GM19463 (cell line): ENCODE measurements at regions not wholly inside any gene's neighbourhood (a gene's known extent, or its start where the extent isn't known, plus 50 kb on each side); places are given as distances from the start of the nearest gene placed in this dataset.

Source experiments
- ATAC-seq: cut with Tn5 transposase; IDR thresholded peaks from one replicate; pipeline ENCODE4 v1.9.1; 2021; ENCODE audit warnings: mild to moderate bottlenecking, moderate library complexity; ENCODE audit not compliant: unreplicated experiment

GRCh38 chr6:120671519-120671918 is 662.8 kb downstream of the TBC1D32 start:
- no peak for ATAC-seq

- no peak for ATAC-seq
Observed at GRCh38 chr6:120652506-120652905, 681.8 kb downstream of the TBC1D32 start.

- ATAC-seq = no peak
Observed at GRCh38 chr6:120648713-120649112, 685.6 kb downstream of the TBC1D32 start.

DNA sequence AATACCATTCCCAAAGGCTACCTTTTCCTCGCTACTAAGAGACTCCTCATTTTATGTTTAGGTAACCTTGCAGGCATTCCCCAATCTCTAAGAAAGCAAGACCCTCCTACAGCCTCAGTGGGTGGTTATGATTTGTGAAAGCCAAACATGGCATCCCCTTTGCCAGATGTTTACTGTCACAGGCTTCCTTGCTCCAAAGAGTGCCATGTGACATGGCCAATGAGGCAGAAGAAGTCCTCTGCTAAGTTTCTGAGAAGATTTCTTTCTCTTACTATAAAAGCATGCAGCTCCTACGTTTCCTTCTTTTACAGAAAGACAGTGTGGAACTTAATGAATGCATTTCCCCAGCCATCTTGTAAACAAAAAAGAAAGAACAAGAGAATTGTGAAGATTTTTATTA is 688.2 kb downstream of the TBC1D32 start:
- no peak for ATAC-seq

GRCh38 chr6:120632975-120633374 is 701.3 kb downstream of the TBC1D32 start:
- ATAC-seq = no peak

DNA sequence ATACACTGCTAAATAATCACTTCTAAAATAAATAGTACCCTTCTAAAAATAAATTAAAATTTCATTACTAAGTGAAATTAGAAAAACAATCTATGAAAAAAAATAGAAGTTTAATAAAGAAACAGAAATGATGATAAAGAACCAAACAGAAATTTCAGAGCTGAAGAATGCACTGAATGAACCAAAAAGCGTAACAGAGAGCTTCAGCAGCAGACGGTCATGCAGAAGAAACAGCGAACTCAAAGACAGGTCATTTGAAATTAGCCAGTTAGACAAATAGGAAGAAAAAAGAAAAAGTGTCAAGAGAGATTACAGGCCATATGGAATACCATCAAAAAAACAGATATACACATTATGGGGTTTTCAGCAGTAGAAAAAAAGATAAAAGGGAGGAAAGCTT is 706.7 kb downstream of the TBC1D32 start:
- ATAC-seq = no peak

- no peak for ATAC-seq
Observed at GRCh38 chr6:120622127-120622631, 712.1 kb downstream of the TBC1D32 start.

- no peak for ATAC-seq
Observed at GRCh38 chr6:120620900-120621299, 713.4 kb downstream of the TBC1D32 start.

- ATAC-seq = no peak
Observed at GRCh38 chr6:120615238-120615637, 719.0 kb downstream of the TBC1D32 start.

DNA sequence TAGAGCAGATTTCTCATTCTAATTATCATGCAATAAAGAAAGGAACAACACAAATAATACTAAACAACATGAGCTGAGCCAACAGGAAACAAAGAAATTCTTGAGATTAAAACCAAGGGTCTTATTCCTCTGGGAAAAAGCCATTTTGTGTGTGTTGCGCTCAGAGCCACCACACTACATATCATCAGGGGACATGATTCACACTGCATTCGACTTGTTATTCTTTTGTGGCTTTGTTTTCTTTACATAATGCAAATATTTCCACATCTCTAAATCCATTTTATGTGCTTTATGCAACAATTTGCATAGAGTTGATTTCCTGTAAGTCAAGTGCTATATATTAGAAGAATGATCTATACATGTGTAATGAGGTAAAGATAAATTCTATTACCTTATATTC is 719.6 kb downstream of the TBC1D32 start:
- no peak for ATAC-seq

- ATAC-seq = no peak
Observed at GRCh38 chr6:120608826-120609225, 725.5 kb downstream of the TBC1D32 start.

- no peak for ATAC-seq
Observed at GRCh38 chr6:120606743-120607142, 727.5 kb downstream of the TBC1D32 start.

DNA sequence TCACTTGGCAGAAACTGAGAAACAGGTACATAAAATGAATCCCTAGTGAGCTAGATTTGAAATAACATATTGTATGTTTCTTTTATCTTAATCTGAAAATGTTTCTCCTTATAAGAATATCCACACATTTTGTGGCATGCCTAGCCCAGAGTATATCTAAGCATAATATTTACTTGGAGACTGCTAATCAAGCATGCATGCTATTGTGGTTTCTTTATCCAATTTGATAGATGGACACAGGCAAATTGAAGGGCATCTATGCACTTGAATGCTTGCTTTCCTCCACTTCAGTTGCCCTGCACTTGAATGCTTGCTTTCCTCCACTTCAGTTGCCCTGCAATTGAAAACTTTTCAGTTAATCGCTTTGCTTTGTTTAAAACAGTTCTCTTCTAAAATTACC is 729.8 kb downstream of the TBC1D32 start:
- no peak for ATAC-seq

DNA sequence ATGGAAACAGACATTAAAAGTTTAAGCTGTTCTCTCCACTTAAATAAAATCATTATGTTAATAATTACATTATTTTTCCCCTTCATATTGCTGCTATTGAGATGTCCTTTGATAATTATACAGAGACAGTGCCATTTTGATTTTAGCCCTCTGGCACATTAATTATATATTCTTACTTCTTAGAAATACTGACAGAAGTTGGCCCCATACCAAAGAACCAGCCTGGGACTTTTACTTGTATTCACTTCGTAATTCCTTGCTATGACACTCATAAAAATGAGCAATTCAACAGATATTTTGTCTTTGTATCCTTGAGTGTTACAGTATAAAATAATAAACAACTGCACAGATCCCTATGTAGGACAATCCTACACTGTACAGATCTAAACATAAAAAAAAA is 743.7 kb downstream of the TBC1D32 start:
- no peak for ATAC-seq

DNA sequence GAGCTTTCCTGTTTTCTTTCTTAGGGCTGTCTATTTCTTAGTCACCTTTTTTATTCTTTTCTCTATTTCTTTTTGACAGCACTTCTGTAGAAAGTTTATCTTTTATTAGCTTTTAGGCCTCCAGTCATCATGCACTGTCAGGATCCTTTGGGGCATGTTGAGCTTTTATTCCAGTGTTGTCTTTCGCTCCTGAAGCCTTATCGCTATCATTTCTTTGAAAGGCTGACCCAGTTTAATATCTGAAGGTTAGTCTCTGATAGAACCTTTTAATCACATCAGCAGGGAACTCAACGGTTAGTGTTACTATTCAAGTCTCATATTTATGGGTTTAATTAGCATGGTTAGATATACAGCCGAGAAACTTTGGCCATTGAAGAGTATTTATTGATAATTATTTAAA is 745.9 kb downstream of the TBC1D32 start:
- no peak for ATAC-seq

DNA sequence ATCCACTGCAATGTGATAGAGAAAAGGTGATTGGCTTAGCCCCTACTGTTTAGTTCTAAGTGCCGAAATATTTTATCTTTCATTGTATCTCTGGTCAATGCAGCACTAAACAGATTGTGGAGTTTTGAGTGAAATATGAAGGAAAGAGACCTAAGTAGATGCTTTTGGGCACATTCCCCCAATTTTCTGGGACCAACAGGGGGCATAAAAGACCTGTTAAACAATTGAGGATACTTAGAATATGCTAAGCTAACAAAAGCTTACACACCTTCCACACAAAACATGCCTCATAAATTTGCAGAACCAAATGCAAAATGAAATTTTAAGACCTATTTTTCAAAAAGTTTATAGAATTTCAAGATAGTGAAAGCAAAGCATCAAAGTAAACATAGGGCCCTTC is 746.9 kb downstream of the TBC1D32 start:
- no peak for ATAC-seq

DNA sequence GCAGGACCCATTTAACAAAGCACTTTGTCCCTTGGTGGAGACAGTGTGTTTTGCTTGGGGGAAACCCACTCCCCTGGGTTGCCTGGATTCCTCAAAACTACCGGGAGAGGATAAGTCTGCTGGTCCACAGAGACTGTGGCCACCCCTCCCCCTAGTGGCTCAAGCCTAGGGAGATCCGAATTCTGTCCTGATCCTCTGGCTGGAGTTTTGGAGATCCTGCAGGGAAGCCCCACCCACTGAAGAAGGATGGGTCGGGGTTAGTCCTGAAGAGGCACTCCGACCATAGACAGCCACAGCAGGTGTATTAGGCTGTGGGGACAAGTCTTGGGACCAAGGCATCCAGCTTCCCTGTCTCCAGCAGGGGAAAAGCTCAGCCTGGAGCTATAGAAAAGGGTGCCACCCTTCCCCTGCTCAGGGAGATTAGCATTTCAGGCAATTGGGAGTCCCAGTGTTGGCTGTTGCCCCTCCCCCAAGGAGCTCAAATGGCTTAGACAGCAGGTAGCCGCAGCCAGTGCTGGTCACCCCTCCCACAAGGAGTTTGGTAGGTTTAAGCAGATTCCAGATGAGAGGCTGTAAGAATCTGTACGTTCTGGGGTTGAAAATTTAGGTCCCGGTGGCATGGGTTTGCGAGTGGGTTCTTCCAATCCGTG is 750.0 kb downstream of the TBC1D32 start:
- ATAC-seq = no peak

- ATAC-seq = no peak
Observed at GRCh38 chr6:120576061-120576460, 758.2 kb downstream of the TBC1D32 start.

- no peak for ATAC-seq
Observed at GRCh38 chr6:120569714-120570113, 764.6 kb downstream of the TBC1D32 start.

- ATAC-seq = no peak
Observed at GRCh38 chr6:120564779-120565178, 769.5 kb downstream of the TBC1D32 start.

GRCh38 chr6:120558294-120558693 is 776.0 kb downstream of the TBC1D32 start:
- ATAC-seq = no peak

- no peak for ATAC-seq
Observed at GRCh38 chr6:120557554-120557953, 776.7 kb downstream of the TBC1D32 start.

DNA sequence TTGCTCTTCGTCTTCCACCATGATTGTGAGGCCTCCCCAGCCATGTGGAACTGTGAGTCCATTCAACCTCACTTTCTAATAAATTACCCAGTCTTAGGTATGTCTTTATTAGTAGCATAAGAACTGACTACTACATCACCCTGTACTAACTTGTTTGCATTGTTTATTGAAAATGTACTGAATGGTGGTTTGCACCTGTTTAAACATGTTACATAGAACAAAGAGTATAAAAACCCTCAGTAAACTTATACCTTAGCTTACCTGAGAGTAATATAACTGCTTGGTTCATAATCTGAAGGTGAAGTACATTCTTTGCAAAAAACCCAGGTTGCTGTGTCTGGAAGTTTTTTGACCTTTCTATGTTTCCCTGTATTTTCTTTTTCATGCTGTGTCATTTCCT is 777.8 kb downstream of the TBC1D32 start:
- no peak for ATAC-seq
